GM18517 (cell line): ENCODE measurements at regions not wholly inside any gene's neighbourhood (a gene's known extent, or its start where the extent isn't known, plus 50 kb on each side); places are given as distances from the start of the nearest gene placed in this dataset.
"Not testable (repeated sequence)": the region's sequence is repeated elsewhere in the genome, so short reads cannot be mapped to it uniquely, and the experiment has no call there.

Source experiments
- ATAC-seq: cut with Tn5 transposase; IDR thresholded peaks from one replicate; pipeline ENCODE4 v1.9.1; 2021; ENCODE audit warnings: mild to moderate bottlenecking, moderate library complexity; ENCODE audit not compliant: unreplicated experiment

DNA sequence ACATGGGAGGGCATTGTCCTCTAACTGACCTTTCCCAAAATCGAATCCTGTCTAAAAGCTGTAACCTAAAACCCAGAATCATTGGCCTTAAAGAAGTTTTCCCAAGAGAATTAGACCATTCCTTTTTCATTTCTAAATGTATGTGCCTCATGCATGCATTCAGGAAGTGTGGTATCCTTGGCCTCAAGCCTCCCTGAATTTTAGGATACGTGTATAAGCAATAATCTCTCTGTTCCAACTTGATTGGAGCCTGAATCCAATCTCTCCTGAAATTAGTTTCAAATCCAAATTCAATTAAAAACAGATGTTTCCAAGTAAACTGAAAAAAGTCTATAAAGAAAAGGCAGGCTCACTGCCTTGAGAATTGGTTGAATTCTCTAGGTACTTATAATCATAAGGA, 86.0 kb upstream of the VEPH1 start:
- ATAC-seq: no peak

GRCh38 chr3:157588386-157589060, 85.3 kb upstream of the VEPH1 start:
- ATAC-seq: no peak

DNA sequence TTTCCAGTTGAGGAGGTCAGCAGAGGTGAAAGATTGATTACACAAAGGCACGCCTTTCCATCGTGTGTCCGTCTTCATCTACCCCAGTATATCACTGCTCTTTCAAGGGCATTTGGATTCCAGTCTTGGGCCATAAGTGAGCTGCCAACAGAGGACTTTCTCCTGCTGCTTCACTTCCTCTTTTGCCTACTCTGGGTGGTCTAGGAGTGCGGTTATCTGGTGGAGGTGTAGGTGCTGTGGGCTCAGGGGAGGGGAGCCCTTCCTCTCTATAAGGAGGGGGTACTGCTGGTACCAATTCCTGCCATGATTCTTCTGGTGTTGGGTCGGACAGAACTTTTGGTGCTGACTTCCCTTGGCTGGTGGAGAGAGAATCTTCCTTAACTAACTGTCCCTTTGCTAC, 83.1 kb upstream of the VEPH1 start:
- ATAC-seq: no peak

GRCh38 chr3:157585386-157585785, 82.2 kb upstream of the VEPH1 start:
- no peak for ATAC-seq

GRCh38 chr3:157582637-157582973, 79.4 kb upstream of the VEPH1 start:
- no peak for ATAC-seq

GRCh38 chr3:157581956-157582636, 78.9 kb upstream of the VEPH1 start:
- ATAC-seq: not testable (repeated sequence)

DNA sequence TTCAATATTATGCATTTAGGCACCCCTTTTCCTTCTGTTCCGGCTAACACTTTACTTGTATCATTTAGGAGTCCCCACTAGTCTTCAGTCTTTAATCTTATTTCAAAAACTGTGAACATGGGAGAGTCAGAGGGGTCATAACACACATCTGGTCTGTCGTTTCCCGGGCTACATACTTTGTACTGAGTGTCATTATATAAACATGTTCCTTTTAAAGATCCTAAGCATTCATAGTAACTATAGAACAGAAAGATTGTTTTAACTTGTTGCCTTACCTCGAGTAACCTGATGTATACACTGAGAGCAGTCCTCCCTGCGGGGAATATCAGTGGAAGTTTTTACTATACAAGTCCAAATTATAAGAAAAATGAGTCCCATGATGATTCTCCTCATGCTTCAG, 78.2 kb upstream of the VEPH1 start:
- ATAC-seq: no peak

- no peak for ATAC-seq
Measured at GRCh38 chr3:157578181-157578580, 75.0 kb upstream of the VEPH1 start.

GRCh38 chr3:157574531-157574930, 71.3 kb upstream of the VEPH1 start:
- no peak for ATAC-seq

DNA sequence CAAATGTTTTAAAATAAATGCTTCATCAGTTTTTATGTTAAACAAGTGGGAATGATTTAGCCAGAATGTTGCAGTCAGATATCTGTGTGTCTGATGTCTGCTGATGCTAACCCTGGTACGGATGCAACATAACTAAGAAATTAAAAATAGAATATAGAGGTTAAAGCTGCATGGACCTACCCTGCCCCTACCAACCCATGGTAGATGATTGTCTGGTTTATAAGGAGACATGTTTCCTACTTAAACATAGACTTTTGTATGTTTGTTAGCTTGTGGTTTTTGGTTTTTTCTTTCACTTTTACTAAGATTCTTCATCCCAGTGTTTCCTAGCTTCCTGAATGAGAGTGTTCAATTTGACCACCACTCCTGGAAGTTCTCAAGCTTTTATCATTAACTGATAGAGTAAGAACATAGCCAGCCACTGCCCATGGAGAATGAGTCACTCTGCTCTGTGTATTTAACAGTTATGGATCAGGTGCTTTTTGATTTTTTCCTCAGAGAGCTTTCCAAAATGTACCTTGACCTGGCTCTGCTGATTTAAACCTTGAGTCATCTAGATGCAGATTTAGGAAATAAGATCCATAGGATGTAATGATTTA, 70.7 kb upstream of the VEPH1 start:
- no peak for ATAC-seq

DNA sequence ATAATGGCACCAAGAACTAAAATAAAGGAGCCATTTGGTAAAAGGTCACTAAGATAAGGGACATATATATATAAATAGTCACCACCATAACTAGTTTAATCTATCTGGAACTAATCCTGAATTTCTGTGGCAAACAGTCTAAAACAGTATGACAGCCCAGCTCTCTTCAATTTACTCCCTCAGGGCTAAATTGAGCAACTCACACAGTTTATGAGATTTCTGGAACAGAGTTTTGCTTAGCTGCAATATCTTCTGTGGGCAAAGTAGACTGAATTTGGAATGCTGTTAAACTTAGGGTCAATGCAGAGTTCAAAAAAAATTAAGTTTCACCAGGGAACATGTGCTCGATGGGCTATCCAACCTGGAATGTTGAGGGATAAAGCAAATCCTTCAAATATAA, 70.1 kb upstream of the VEPH1 start:
- ATAC-seq: no peak

- ATAC-seq: peak; percentile 84
Measured at GRCh38 chr3:157572559-157573270, 69.5 kb upstream of the VEPH1 start.

- no peak for ATAC-seq
Measured at GRCh38 chr3:157566596-157566995, 63.4 kb upstream of the VEPH1 start.

GRCh38 chr3:157559401-157559800, 56.2 kb upstream of the VEPH1 start:
- no peak for ATAC-seq
